Nephron (organoid): ENCODE measurements at regions not wholly inside any gene's neighbourhood (a gene's known extent, or its start where the extent isn't known, plus 50 kb on each side); places are given as distances from the start of the nearest gene placed in this dataset.

Experiments
- H3K27ac Mint-ChIP-seq, 3 experiments: 2 replicates each; pipeline ENCODE4 v1.8.0; 2020; ENCODE audit warnings: mixed read lengths in 3 of 3, mild to moderate bottlenecking in 2 of 3, moderate library complexity in 1 of 3
- H3K27me3 Mint-ChIP-seq: 2 replicates; pipeline ENCODE4 v1.8.0; 2021; ENCODE audit warnings: low read depth, mild to moderate bottlenecking, moderate library complexity, mixed read lengths
- H3K36me3 Mint-ChIP-seq: 2 replicates; pipeline ENCODE4 v1.8.0; 2020; ENCODE audit warnings: low read depth, mixed read lengths
- H3K4me1 Mint-ChIP-seq: 2 replicates; pipeline ENCODE4 v1.8.0; 2020; ENCODE audit warnings: mixed read lengths
- H3K4me3 Mint-ChIP-seq, 3 experiments: 2 replicates each; pipeline ENCODE4 v1.8.0; 2020; ENCODE audit warnings: mild to moderate bottlenecking in 3 of 3, mixed read lengths in 3 of 3, moderate library complexity in 2 of 3
- H3K9me3 Mint-ChIP-seq: 2 replicates; pipeline ENCODE4 v1.8.0; 2020; ENCODE audit warnings: mixed read lengths
- CTCF ChIP-seq, 3 experiments: fragments of 200-600 bp; sonication (generic); IDR thresholded peaks; one replicate each; pipeline ENCODE4 v1.5.0; 2021; ENCODE audit warnings: antibody characterized with exemption in 3 of 3; ENCODE audit not compliant: unreplicated experiment in 3 of 3

GRCh38 chr12:97275728-97276590 is 186.6 kb upstream of the RMST start:
- H3K4me1 Mint-ChIP-seq = peaks cover 50% of the 10 kb centered on the region
- peaks cover 2% of the 10 kb centered on the region for H3K9me3 Mint-ChIP-seq
- peak overlapping the region; percentile 86 to 97 (median 95) for H3K27ac Mint-ChIP-seq
- TF ChIP-seq CTCF (IDR thresholded peaks at IDR 0.05; ENCODE audit: unreplicated experiment in 3 of 3) = no peak
- no peaks in the 10 kb centered on the region for H3K36me3 Mint-ChIP-seq
- peak overlapping the region; percentile 40 to 69 (median 49) for H3K4me3 Mint-ChIP-seq
- no peaks in the 10 kb centered on the region for H3K27me3 Mint-ChIP-seq

GRCh38 chr12:97276661-97277429 is 185.8 kb upstream of the RMST start:
- Mint-ChIP-seq H3K27me3 (no peaks in the 10 kb centered on the region), H3K9me3 (peaks cover 2% of the 10 kb centered on the region), H3K27ac (peak overlapping the region; percentile 86 to 97 (median 95)), H3K4me3 (peak overlapping the region in 2 of 3 experiments; percentile 40 to 49), H3K4me1 (peaks cover 50% of the 10 kb centered on the region), H3K36me3 (no peaks in the 10 kb centered on the region)
- TF ChIP-seq CTCF (IDR thresholded peaks at IDR 0.05; ENCODE audit: unreplicated experiment in 3 of 3) = no peak

- Mint-ChIP-seq H3K9me3 (no peaks in the 10 kb centered on the region), H3K27me3 (no peaks in the 10 kb centered on the region), H3K36me3 (no peaks in the 10 kb centered on the region), H3K4me3 (no peak overlapping the region), H3K4me1 (peaks cover 17% of the 10 kb centered on the region), H3K27ac (no peak overlapping the region)
- TF ChIP-seq CTCF (IDR thresholded peaks at IDR 0.05; ENCODE audit: unreplicated experiment in 3 of 3) = no peak
Measured at GRCh38 chr12:97283297-97283696, 179.3 kb upstream of the RMST start.

- no peak for TF ChIP-seq CTCF (IDR thresholded peaks at IDR 0.05; ENCODE audit: unreplicated experiment in 3 of 3)
- Mint-ChIP-seq H3K9me3 (peaks cover under 1% of the 10 kb centered on the region), H3K4me1 (peaks cover 6% of the 10 kb centered on the region), H3K27ac (no peak overlapping the region), H3K4me3 (no peak overlapping the region), H3K27me3 (no peaks in the 10 kb centered on the region), H3K36me3 (no peaks in the 10 kb centered on the region)
Measured at GRCh38 chr12:97288531-97288930, 174.1 kb upstream of the RMST start.

- no peak overlapping the region for H3K27ac Mint-ChIP-seq
- no peak overlapping the region for H3K4me3 Mint-ChIP-seq
- peaks cover 6% of the 10 kb centered on the region for H3K9me3 Mint-ChIP-seq
- H3K36me3 Mint-ChIP-seq = no peaks in the 10 kb centered on the region
- no peak for TF ChIP-seq CTCF (IDR thresholded peaks at IDR 0.05; ENCODE audit: unreplicated experiment in 3 of 3)
- peaks cover 2% of the 10 kb centered on the region for H3K4me1 Mint-ChIP-seq
- no peaks in the 10 kb centered on the region for H3K27me3 Mint-ChIP-seq
Measured at GRCh38 chr12:97292588-97292987, 170.0 kb upstream of the RMST start.
